ENCODE measurements at regions not wholly inside any gene's neighbourhood (a gene's known extent, or its start where the extent isn't known, plus 50 kb on each side); places are given as distances from the start of the nearest gene placed in this dataset.

- TF ChIP-seq MXI1 (IDR thresholded peaks at IDR 0.05; ENCODE audit: low read depth, low read length) (no peak; the same call in 1 of the 2 replicates), SMC3 (IDR thresholded peaks at IDR 0.05; ENCODE audit: low read depth, low read length) (no peak), TAF1 (IDR thresholded peaks at IDR 0.05; ENCODE audit: borderline replicate concordance, low read depth, low read length) (no peak), RXRA (IDR thresholded peaks at IDR 0.05; ENCODE audit: borderline replicate concordance, low read depth) (no peak), SIN3A (IDR thresholded peaks at IDR 0.05; ENCODE audit: borderline replicate concordance, low read depth, low read length) (no peak), GATA2 (CRISPR knock-in tag; IDR thresholded peaks at IDR 0.05) (no peak), CTCF (IDR thresholded peaks at IDR 0.05) (no peak), NFIC (IDR thresholded peaks at IDR 0.05; ENCODE audit: borderline replicate concordance) (no peak), GABPA (IDR thresholded peaks at IDR 0.05; ENCODE audit: low read depth) (no peak), YY1 (IDR thresholded peaks at IDR 0.05; ENCODE audit: low read depth) (no peak), RFX5 (IDR thresholded peaks at IDR 0.05; ENCODE audit: low read length) (no peak), TCF12 (IDR thresholded peaks at IDR 0.05) (no peak)
- TF ChIP-seq, protein P1, sequence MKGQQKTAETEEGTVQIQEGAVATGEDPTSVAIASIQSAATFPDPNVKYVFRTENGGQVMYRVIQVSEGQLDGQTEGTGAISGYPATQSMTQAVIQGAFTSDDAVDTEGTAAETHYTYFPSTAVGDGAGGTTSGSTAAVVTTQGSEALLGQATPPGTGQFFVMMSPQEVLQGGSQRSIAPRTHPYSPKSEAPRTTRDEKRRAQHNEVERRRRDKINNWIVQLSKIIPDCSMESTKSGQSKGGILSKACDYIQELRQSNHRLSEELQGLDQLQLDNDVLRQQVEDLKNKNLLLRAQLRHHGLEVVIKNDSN (IDR thresholded peaks at IDR 0.05; ENCODE audit: borderline replicate concordance, low read depth): no peak
- TF ChIP-seq, protein P2, sequence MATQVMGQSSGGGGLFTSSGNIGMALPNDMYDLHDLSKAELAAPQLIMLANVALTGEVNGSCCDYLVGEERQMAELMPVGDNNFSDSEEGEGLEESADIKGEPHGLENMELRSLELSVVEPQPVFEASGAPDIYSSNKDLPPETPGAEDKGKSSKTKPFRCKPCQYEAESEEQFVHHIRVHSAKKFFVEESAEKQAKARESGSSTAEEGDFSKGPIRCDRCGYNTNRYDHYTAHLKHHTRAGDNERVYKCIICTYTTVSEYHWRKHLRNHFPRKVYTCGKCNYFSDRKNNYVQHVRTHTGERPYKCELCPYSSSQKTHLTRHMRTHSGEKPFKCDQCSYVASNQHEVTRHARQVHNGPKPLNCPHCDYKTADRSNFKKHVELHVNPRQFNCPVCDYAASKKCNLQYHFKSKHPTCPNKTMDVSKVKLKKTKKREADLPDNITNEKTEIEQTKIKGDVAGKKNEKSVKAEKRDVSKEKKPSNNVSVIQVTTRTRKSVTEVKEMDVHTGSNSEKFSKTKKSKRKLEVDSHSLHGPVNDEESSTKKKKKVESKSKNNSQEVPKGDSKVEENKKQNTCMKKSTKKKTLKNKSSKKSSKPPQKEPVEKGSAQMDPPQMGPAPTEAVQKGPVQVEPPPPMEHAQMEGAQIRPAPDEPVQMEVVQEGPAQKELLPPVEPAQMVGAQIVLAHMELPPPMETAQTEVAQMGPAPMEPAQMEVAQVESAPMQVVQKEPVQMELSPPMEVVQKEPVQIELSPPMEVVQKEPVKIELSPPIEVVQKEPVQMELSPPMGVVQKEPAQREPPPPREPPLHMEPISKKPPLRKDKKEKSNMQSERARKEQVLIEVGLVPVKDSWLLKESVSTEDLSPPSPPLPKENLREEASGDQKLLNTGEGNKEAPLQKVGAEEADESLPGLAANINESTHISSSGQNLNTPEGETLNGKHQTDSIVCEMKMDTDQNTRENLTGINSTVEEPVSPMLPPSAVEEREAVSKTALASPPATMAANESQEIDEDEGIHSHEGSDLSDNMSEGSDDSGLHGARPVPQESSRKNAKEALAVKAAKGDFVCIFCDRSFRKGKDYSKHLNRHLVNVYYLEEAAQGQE (IDR thresholded peaks at IDR 0.05; ENCODE audit: low read depth, low read length): no peak
- TF ChIP-seq, protein P3, sequence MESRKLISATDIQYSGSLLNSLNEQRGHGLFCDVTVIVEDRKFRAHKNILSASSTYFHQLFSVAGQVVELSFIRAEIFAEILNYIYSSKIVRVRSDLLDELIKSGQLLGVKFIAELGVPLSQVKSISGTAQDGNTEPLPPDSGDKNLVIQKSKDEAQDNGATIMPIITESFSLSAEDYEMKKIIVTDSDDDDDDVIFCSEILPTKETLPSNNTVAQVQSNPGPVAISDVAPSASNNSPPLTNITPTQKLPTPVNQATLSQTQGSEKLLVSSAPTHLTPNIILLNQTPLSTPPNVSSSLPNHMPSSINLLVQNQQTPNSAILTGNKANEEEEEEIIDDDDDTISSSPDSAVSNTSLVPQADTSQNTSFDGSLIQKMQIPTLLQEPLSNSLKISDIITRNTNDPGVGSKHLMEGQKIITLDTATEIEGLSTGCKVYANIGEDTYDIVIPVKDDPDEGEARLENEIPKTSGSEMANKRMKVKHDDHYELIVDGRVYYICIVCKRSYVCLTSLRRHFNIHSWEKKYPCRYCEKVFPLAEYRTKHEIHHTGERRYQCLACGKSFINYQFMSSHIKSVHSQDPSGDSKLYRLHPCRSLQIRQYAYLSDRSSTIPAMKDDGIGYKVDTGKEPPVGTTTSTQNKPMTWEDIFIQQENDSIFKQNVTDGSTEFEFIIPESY (IDR thresholded peaks at IDR 0.05; ENCODE audit: borderline replicate concordance, low read depth): no peak
- TF ChIP-seq, protein P4, sequence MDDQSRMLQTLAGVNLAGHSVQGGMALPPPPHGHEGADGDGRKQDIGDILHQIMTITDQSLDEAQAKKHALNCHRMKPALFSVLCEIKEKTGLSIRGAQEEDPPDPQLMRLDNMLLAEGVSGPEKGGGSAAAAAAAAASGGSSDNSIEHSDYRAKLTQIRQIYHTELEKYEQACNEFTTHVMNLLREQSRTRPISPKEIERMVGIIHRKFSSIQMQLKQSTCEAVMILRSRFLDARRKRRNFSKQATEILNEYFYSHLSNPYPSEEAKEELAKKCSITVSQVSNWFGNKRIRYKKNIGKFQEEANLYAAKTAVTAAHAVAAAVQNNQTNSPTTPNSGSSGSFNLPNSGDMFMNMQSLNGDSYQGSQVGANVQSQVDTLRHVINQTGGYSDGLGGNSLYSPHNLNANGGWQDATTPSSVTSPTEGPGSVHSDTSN (IDR thresholded peaks at IDR 0.05): no peak
- peak overlapping the region in 1 of 2 experiments; percentile 100; a peak in 3 of 4 replicates for H3K27ac ChIP-seq (ENCODE audit: low read depth in 2 of 2, low read length in 1 of 2)
- no peak overlapping the region for H3K4me2 ChIP-seq
- no peak overlapping the region for H3K4me3 ChIP-seq (ENCODE audit: low read depth in 2 of 2, low read length in 1 of 2)
- peaks cover 0 to 63% of the 10 kb centered on the region in 2 experiments; a peak in 2 of 4 replicates for H3K4me1 ChIP-seq (ENCODE audit: control insufficient read depth in 1 of 2, insufficient read depth in 2 of 2, low read depth in 1 of 2, low read length in 1 of 2)
- H3K9me3 ChIP-seq: no peaks in the 10 kb centered on the region
- H3K9ac ChIP-seq: no peak overlapping the region
- H3K9me2 ChIP-seq: no peaks in the 10 kb centered on the region
- no peak overlapping the region for H2AFZ ChIP-seq (ENCODE audit: low read depth)
- no peaks in the 10 kb centered on the region for H4K20me1 ChIP-seq (ENCODE audit: insufficient read depth)
- no peaks in the 10 kb centered on the region for H3K36me3 ChIP-seq (replicated peaks in 1 of 2; ENCODE audit: control insufficient read depth in 1 of 2, insufficient read depth in 2 of 2, low read length in 1 of 2)
- WGBS (ENCODE audit: low lambda C conversion rate): 44% methylated on average over 7 of the region's 7 CpGs
- H3K27me3 ChIP-seq (ENCODE audit: insufficient read depth): no peaks in the 10 kb centered on the region
- CTCF ChIA-PET: interaction anchor here (0.6 to 2.3 kb wide), 11 partner anchors 28 to 722 kb away, joined by 3 to 11 read pairs (median 4); no protein-coding TSS in a partner anchor
- no peaks in the 10 kb centered on the region for H3F3A ChIP-seq (replicated peaks; ENCODE audit: insufficient read depth)
- peak; percentile 69 for DNase-seq
- H3K79me2 ChIP-seq (ENCODE audit: insufficient read depth): no peaks in the 10 kb centered on the region
- POLR2A ChIA-PET: interaction anchor here (0.7 to 2.9 kb wide), 13 partner anchors 21 to 660 kb away, joined by 3 to 25 read pairs (median 4); no protein-coding TSS in a partner anchor
Observed at GRCh38 chr10:78472551-78472890, 438.9 kb downstream of the RPS24 start.
